Upper lobe of left lung (tissue), 6 donors: ENCODE measurements at regions not wholly inside any gene's neighbourhood (a gene's known extent, or its start where the extent isn't known, plus 50 kb on each side); places are given as distances from the start of the nearest gene placed in this dataset.

Experiments
- ATAC-seq, 2 donors: fragments of 200-7000 bp; cut with Tn5 transposase; one replicate each; pipeline ENCODE4 v1.9.1; 2022; ENCODE audit warnings: mild to moderate bottlenecking in 2 of 2, moderate library complexity in 2 of 2; ENCODE audit not compliant: low FRiP score in 2 of 2
- DNase-seq, 2 donors: peaks; one replicate each; pipeline ENCODE4 v3.0.0-alpha.2; 2019 to 2020
- H3K27ac ChIP-seq, 4 donors: fragments of 200-600 bp; sonication (generic); one replicate each; pipeline ENCODE4 v1.5.1; 2016 to 2019
- H3K27me3 ChIP-seq, 4 donors: fragments of 200-600 bp; sonication (generic); one replicate each; pipeline ENCODE4 v1.5.1; 2017 to 2019
- H3K36me3 ChIP-seq, 4 donors: fragments of 200-600 bp; sonication (generic); one replicate each; pipeline ENCODE4 v1.5.1; 2016 to 2019
- H3K4me1 ChIP-seq, 4 donors: fragments of 200-600 bp; sonication (generic); one replicate each; pipeline ENCODE4 v1.5.1; 2018 to 2019
- H3K4me3 ChIP-seq, 4 donors: fragments of 200-600 bp; sonication (generic); one replicate each; pipeline ENCODE4 v1.5.1; 2017 to 2019; ENCODE audit warnings: mild to moderate bottlenecking in 2 of 4, moderate library complexity in 1 of 4
- H3K9me3 ChIP-seq, 4 donors: fragments of 200-600 bp; sonication (generic); one replicate each; pipeline ENCODE4 v1.5.1; 2018 to 2019
- CTCF ChIP-seq, 6 experiments: fragments of 450-650 bp in 4 of 6; fragments of 200-600 bp in 2 of 6; sonication (generic) in 2 of 6; IDR thresholded peaks; one replicate each; pipeline ENCODE4 v1.5.1; 2016 to 2019; ENCODE audit warnings: antibody characterized with exemption in 6 of 6
- EP300 ChIP-seq, 4 donors: sonication (generic); formaldehyde crosslinking; IDR thresholded peaks; one replicate each; pipeline ENCODE4 v1.5.1; 2017; ENCODE audit warnings: antibody characterized with exemption in 4 of 4, control low read depth in 2 of 4
- POLR2A ChIP-seq, 4 donors: fragments of 450-650 bp; IDR thresholded peaks; one replicate each; pipeline ENCODE4 v1.5.1; 2016 to 2017; ENCODE audit warnings: antibody characterized with exemption in 4 of 4, mild to moderate bottlenecking in 2 of 4
- POLR2AphosphoS5 ChIP-seq, 2 donors: sonication (generic); formaldehyde crosslinking; IDR thresholded peaks; one replicate each; pipeline ENCODE4 v1.5.1; 2017; ENCODE audit warnings: antibody characterized with exemption in 2 of 2
- WGBS, 2 donors: methylation state at CpG; one replicate each; pipeline ENCODE4 v1.1.5; 2017 to 2018; 5-methylcytosine and 5-hydroxymethylcytosine counted together
- donor health status: DM: no; HTN: no; CAD: no; lungs with moderate emphysema.
- donor health status: DM: no; HTN: yes; CAD: no; lungs with severe emphysema.

- TF ChIP-seq POLR2AphosphoS5 (IDR thresholded peaks at IDR 0.05) (no peak), POLR2A (IDR thresholded peaks at IDR 0.05) (no peak), CTCF (IDR thresholded peaks at IDR 0.05) (no peak), EP300 (IDR thresholded peaks at IDR 0.05) (no peak)
- no peaks in the 10 kb centered on the region for H3K4me1 ChIP-seq
- DNase-seq (no peak), ATAC-seq (no peak)
- no peaks in the 10 kb centered on the region for H3K27me3 ChIP-seq
- H3K4me3 ChIP-seq = no peak overlapping the region
- H3K27ac ChIP-seq = no peak overlapping the region
- no peaks in the 10 kb centered on the region for H3K36me3 ChIP-seq
- 81 to 84% methylated on average over 3 of the region's 3 CpGs for WGBS, 2 donors
- H3K9me3 ChIP-seq = no peaks in the 10 kb centered on the region
Observed at GRCh38 chr5:27402828-27403227, 364.4 kb upstream of the CDH9 start.

- H3K4me1 ChIP-seq = no peaks in the 10 kb centered on the region
- H3K9me3 ChIP-seq = no peaks in the 10 kb centered on the region
- no peaks in the 10 kb centered on the region for H3K36me3 ChIP-seq
- no peak for ATAC-seq
- no peak overlapping the region for H3K4me3 ChIP-seq
- no peaks in the 10 kb centered on the region for H3K27me3 ChIP-seq
- H3K27ac ChIP-seq = no peak overlapping the region
- WGBS, 2 donors = 89 to 90% methylated on average over 9 of the region's 9 CpGs
- no peak for TF ChIP-seq POLR2A (IDR thresholded peaks at IDR 0.05)
- TF ChIP-seq EP300 (IDR thresholded peaks at IDR 0.05) = no peak
- TF ChIP-seq CTCF (IDR thresholded peaks at IDR 0.05) = no peak
- TF ChIP-seq POLR2AphosphoS5 (IDR thresholded peaks at IDR 0.05) = no peak
- DNase-seq = no peak
Observed at GRCh38 chr5:27396998-27397397, 358.6 kb upstream of the CDH9 start.

- H3K36me3 ChIP-seq = no peaks in the 10 kb centered on the region
- TF ChIP-seq EP300 (IDR thresholded peaks at IDR 0.05) (no peak), POLR2A (IDR thresholded peaks at IDR 0.05) (no peak), CTCF (IDR thresholded peaks at IDR 0.05) (no peak), POLR2AphosphoS5 (IDR thresholded peaks at IDR 0.05) (no peak)
- no peaks in the 10 kb centered on the region for H3K9me3 ChIP-seq
- no peak for DNase-seq
- H3K4me3 ChIP-seq = no peak overlapping the region
- no peak overlapping the region for H3K27ac ChIP-seq
- no peaks in the 10 kb centered on the region for H3K4me1 ChIP-seq
- H3K27me3 ChIP-seq = no peaks in the 10 kb centered on the region
- no peak for ATAC-seq
- WGBS, 2 donors = 47 to 54% methylated on average over 1 of the region's 1 CpG
Observed at GRCh38 chr5:27392716-27393115, 354.3 kb upstream of the CDH9 start.

- no peak overlapping the region for H3K27ac ChIP-seq
- ATAC-seq = no peak
- no peaks in the 10 kb centered on the region for H3K36me3 ChIP-seq
- H3K9me3 ChIP-seq = no peaks in the 10 kb centered on the region
- DNase-seq = no peak
- no peak overlapping the region for H3K4me3 ChIP-seq
- H3K4me1 ChIP-seq = no peaks in the 10 kb centered on the region
- no peak for TF ChIP-seq EP300 (IDR thresholded peaks at IDR 0.05)
- no peak for TF ChIP-seq CTCF (IDR thresholded peaks at IDR 0.05)
- no peak for TF ChIP-seq POLR2AphosphoS5 (IDR thresholded peaks at IDR 0.05)
- TF ChIP-seq POLR2A (IDR thresholded peaks at IDR 0.05) = no peak
- no peaks in the 10 kb centered on the region for H3K27me3 ChIP-seq
- WGBS, 2 donors = 79 to 82% methylated on average over 2 of the region's 2 CpGs
Observed at GRCh38 chr5:27389696-27390095, 351.3 kb upstream of the CDH9 start.

GRCh38 chr5:27388755-27389154, 350.4 kb upstream of the CDH9 start:
- Histone ChIP-seq H3K4me1 (no peaks in the 10 kb centered on the region), H3K27ac (no peak overlapping the region), H3K36me3 (no peaks in the 10 kb centered on the region), H3K9me3 (no peaks in the 10 kb centered on the region), H3K4me3 (no peak overlapping the region), H3K27me3 (no peaks in the 10 kb centered on the region)
- TF ChIP-seq POLR2A (IDR thresholded peaks at IDR 0.05) = no peak
- no peak for TF ChIP-seq EP300 (IDR thresholded peaks at IDR 0.05)
- TF ChIP-seq CTCF (IDR thresholded peaks at IDR 0.05) = no peak
- no peak for TF ChIP-seq POLR2AphosphoS5 (IDR thresholded peaks at IDR 0.05)
- DNase-seq = no peak
- ATAC-seq = no peak
- 48 to 66% methylated on average over 4 of the region's 4 CpGs for WGBS, 2 donors
